ENCODE measurements at regions not wholly inside any gene's neighbourhood (a gene's known extent, or its start where the extent isn't known, plus 50 kb on each side); places are given as distances from the start of the nearest gene placed in this dataset.
"Not testable (repeated sequence)": the region's sequence is repeated elsewhere in the genome, so short reads cannot be mapped to it uniquely, and the experiment has no call there.

DNA sequence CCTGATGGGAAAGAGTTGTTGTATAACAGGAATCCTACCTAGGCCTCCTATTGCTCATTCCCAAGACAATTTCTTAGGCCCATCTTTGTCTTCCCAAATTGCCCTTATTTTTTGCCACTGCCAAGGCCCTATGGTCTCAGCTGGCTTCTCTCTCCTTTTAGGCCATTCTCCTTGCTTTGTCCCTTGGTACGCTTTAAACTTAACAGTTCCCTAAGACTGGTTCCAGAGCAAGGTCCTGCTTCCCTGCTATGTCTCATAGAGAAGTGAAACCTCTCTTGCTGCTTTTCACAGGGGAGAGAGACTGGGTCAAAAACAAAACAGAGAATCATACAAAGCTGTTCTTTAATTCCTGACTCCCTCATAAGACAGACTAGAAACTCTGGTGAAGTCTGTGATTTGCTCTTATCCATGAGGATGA lies 77.1 kb downstream of the XCL2 start:
- H3K27ac ChIP-seq (ENCODE audit: low read depth, low read length): no peak overlapping the region
- no peaks in the 10 kb centered on the region for H3K27me3 ChIP-seq (ENCODE audit: low read length)
- no peaks in the 10 kb centered on the region for H4K20me1 ChIP-seq (ENCODE audit: low read depth, low read length)
- no peak overlapping the region for H3K4me2 ChIP-seq (ENCODE audit: low read depth, low read length, poor library complexity, severe bottlenecking)
- H3K4me3 ChIP-seq (ENCODE audit: insufficient read depth, low read length, poor library complexity, severe bottlenecking): no peak overlapping the region
- no peak overlapping the region for H3K9ac ChIP-seq (ENCODE audit: low read length)
- H3K79me2 ChIP-seq (ENCODE audit: insufficient read depth, low read length): no peaks in the 10 kb centered on the region
- no peaks in the 10 kb centered on the region for H3K9me2 ChIP-seq (replicated peaks; ENCODE audit: insufficient read depth, low read length)
- no peaks in the 10 kb centered on the region for H3F3A ChIP-seq (ENCODE audit: insufficient read depth)
- H2AFZ ChIP-seq (ENCODE audit: low read depth, low read length, severe bottlenecking): no peak overlapping the region
- no peaks in the 10 kb centered on the region for H3K36me3 ChIP-seq (ENCODE audit: low read length)
- no peaks in the 10 kb centered on the region for H3K9me3 ChIP-seq (ENCODE audit: insufficient read depth, low read length)
- TF ChIP-seq, protein P1, sequence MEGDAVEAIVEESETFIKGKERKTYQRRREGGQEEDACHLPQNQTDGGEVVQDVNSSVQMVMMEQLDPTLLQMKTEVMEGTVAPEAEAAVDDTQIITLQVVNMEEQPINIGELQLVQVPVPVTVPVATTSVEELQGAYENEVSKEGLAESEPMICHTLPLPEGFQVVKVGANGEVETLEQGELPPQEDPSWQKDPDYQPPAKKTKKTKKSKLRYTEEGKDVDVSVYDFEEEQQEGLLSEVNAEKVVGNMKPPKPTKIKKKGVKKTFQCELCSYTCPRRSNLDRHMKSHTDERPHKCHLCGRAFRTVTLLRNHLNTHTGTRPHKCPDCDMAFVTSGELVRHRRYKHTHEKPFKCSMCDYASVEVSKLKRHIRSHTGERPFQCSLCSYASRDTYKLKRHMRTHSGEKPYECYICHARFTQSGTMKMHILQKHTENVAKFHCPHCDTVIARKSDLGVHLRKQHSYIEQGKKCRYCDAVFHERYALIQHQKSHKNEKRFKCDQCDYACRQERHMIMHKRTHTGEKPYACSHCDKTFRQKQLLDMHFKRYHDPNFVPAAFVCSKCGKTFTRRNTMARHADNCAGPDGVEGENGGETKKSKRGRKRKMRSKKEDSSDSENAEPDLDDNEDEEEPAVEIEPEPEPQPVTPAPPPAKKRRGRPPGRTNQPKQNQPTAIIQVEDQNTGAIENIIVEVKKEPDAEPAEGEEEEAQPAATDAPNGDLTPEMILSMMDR (IDR thresholded peaks at IDR 0.05; ENCODE audit: insufficient read depth, low read length, poor library complexity, severe bottlenecking): no peak
- no peak for TF ChIP-seq EZH2phosphoT487 (conservative IDR thresholded peaks at IDR 0.05; ENCODE audit: low read length)

DNA sequence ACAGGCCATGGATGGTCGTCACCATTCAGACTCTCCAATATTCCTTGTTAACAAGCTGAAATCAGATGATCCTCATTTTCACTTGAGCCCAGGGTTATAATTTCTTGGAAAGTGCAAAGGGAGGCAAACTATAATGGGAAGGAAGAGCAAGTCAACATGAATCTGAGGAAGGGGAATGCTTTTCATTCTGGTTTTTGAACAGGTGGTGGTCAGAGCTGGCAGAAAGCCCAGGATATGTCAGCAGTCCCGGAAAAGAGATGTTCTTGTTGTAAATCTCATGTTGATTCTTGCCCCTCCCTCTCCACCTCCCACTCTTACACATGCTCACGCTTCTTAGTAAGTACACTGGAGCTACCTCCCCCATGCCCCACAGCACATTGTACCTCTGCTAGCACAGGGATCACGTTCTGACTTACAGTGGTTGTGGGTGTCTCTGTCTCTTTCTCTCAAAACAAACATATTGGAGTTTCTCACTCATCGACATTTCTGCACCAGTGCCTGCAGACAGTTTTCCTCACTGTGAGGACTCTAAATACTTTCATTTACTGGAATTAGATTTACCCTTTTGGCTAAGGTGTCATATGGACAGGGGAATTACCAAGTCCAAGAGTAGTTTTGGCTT lies 77.6 kb downstream of the XCL2 start:
- TF ChIP-seq, protein P1 (IDR thresholded peaks at IDR 0.05; ENCODE audit: insufficient read depth, low read length, poor library complexity, severe bottlenecking): no peak
- no peak for TF ChIP-seq EZH2phosphoT487 (conservative IDR thresholded peaks at IDR 0.05; ENCODE audit: low read length)
- H3K4me2 ChIP-seq (ENCODE audit: low read depth, low read length, poor library complexity, severe bottlenecking): no peak overlapping the region
- no peak overlapping the region for H3K27ac ChIP-seq (ENCODE audit: low read depth, low read length)

DNA sequence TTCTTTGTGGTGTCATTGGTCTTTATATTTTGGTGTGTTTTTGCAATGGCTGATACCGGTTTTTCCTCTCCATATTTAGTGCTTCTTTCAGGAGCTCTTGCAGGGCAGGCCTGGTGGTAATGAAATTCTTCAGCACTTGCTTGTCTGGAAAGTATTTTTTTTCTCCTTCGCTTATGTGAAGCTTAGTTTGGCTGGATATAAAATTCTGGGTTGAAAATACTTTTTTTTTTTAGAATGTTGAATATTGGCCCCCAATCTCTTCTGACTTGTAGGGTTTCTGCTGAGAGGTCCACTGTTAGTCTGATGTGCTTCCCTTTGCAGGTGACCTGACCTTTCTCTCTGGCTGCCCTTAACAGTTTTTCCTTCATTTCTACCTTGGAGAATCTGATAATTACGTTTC lies 82.7 kb downstream of the XCL2 start:
- not testable (repeated sequence) for H2AFZ ChIP-seq (ENCODE audit: low read depth, low read length, severe bottlenecking); H3F3A ChIP-seq (ENCODE audit: insufficient read depth); H3K9me2 ChIP-seq (replicated peaks; ENCODE audit: insufficient read depth, low read length); H3K27me3 ChIP-seq (ENCODE audit: low read length); H3K9me3 ChIP-seq (ENCODE audit: insufficient read depth, low read length); H3K27ac ChIP-seq (ENCODE audit: low read depth, low read length); H4K20me1 ChIP-seq (ENCODE audit: low read depth, low read length); H3K4me3 ChIP-seq (ENCODE audit: insufficient read depth, low read length, poor library complexity, severe bottlenecking); H3K79me2 ChIP-seq (ENCODE audit: insufficient read depth, low read length); H3K9ac ChIP-seq (ENCODE audit: low read length); H3K36me3 ChIP-seq (ENCODE audit: low read length); H3K4me2 ChIP-seq (ENCODE audit: low read depth, low read length, poor library complexity, severe bottlenecking)

More for the DNA sequence above, 77.6 kb downstream of the XCL2 start:
- H3K9me3 ChIP-seq (ENCODE audit: insufficient read depth, low read length): no peaks in the 10 kb centered on the region
- no peaks in the 10 kb centered on the region for H3K79me2 ChIP-seq (ENCODE audit: insufficient read depth, low read length)
- no peaks in the 10 kb centered on the region for H4K20me1 ChIP-seq (ENCODE audit: low read depth, low read length)
- H2AFZ ChIP-seq (ENCODE audit: low read depth, low read length, severe bottlenecking): no peak overlapping the region
- no peaks in the 10 kb centered on the region for H3K9me2 ChIP-seq (replicated peaks; ENCODE audit: insufficient read depth, low read length)
- no peaks in the 10 kb centered on the region for H3K27me3 ChIP-seq (ENCODE audit: low read length)
- H3K9ac ChIP-seq (ENCODE audit: low read length): no peak overlapping the region
- H3K4me3 ChIP-seq (ENCODE audit: insufficient read depth, low read length, poor library complexity, severe bottlenecking): no peak overlapping the region
- H3K36me3 ChIP-seq (ENCODE audit: low read length): no peaks in the 10 kb centered on the region
- no peaks in the 10 kb centered on the region for H3F3A ChIP-seq (ENCODE audit: insufficient read depth)

DNA sequence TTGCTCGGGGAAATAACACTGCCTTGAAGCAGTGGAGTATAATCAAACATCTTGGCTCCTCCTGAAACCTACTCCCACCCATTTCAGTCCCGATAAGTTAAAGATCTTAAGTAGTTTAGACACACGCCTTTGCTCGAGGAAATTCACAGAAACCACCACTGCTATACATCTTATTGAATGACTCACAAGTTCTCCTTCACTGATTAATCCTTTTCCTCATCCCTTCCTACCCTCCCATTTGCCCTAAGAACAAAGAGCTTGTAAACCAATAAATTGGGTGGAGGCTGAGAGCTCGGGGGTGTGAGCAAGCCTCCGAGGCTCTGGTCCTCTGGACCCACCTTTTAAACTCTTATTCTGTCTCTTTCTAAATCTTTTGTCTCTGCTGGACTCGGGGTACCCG lies 86.5 kb downstream of the XCL2 start:
- H3K9me2 ChIP-seq (replicated peaks; ENCODE audit: insufficient read depth, low read length); H3K36me3 ChIP-seq (ENCODE audit: low read length); H3K9ac ChIP-seq (ENCODE audit: low read length); H3K27me3 ChIP-seq (ENCODE audit: low read length); H3K4me2 ChIP-seq (ENCODE audit: low read depth, low read length, poor library complexity, severe bottlenecking); H4K20me1 ChIP-seq (ENCODE audit: low read depth, low read length); H3K79me2 ChIP-seq (ENCODE audit: insufficient read depth, low read length); H3F3A ChIP-seq (ENCODE audit: insufficient read depth); H2AFZ ChIP-seq (ENCODE audit: low read depth, low read length, severe bottlenecking); H3K27ac ChIP-seq (ENCODE audit: low read depth, low read length); H3K4me3 ChIP-seq (ENCODE audit: insufficient read depth, low read length, poor library complexity, severe bottlenecking): not testable (repeated sequence)
- H3K9me3 ChIP-seq (ENCODE audit: insufficient read depth, low read length): peaks cover 12% of the 10 kb centered on the region; the same call in 1 of the 2 replicates

Data from SU-DHL-6 (cell line).